ENCODE measurements at regions not wholly inside any gene's neighbourhood (a gene's known extent, or its start where the extent isn't known, plus 50 kb on each side); places are given as distances from the start of the nearest gene placed in this dataset.

GRCh38 chr9:107991581-107991980 lies 502.0 kb upstream of the KLF4 start:
- Histone ChIP-seq H3K36me3 (ENCODE audit: control insufficient read depth, insufficient read depth, low read length) (no peaks in the 10 kb centered on the region), H3K4me3 (ENCODE audit: low read depth, low read length) (no peak overlapping the region), H3K27me3 (replicated peaks; ENCODE audit: control insufficient read depth, insufficient read depth, low read length) (no peaks in the 10 kb centered on the region; the same call in 1 of the 2 replicates), H3K9me3 (no peaks in the 10 kb centered on the region), H3K4me1 (no peaks in the 10 kb centered on the region)
- no peaks in the 10 kb centered on the region for H3K9me3 Mint-ChIP-seq (ENCODE audit: unreplicated experiment)
- CTCF ChIA-PET = no interaction called here
- POLR2A ChIA-PET = no interaction called here
- no peak overlapping the region for H3K4me3 Mint-ChIP-seq (ENCODE audit: unreplicated experiment)
- no peaks in the 10 kb centered on the region for H3K36me3 Mint-ChIP-seq (ENCODE audit: insufficient read depth, unreplicated experiment)
- no peaks in the 10 kb centered on the region for H3K4me1 Mint-ChIP-seq (ENCODE audit: low read depth, unreplicated experiment)
- DNase-seq = no peak
- TF ChIP-seq CTCF (IDR thresholded peaks at IDR 0.05; ENCODE audit: insufficient read depth in 1 of 2, low read depth in 1 of 2, low read length in 1 of 2, severe bottlenecking in 1 of 2, unreplicated experiment in 1 of 2) = no peak
- BruUV-seq (replicated peaks) = no TSS peak
- intact Hi-C loops (cut with micrococcal nuclease; ENCODE audit: unreplicated experiment) = no loop called here
- H3K27me3 Mint-ChIP-seq (ENCODE audit: insufficient read depth, unreplicated experiment) = no peaks in the 10 kb centered on the region
- H3K27ac Mint-ChIP-seq (ENCODE audit: unreplicated experiment) = no peak overlapping the region

GRCh38 chr9:107989544-107989943 lies 500.0 kb upstream of the KLF4 start:
- Mint-ChIP-seq H3K27ac (ENCODE audit: unreplicated experiment) (no peak overlapping the region), H3K4me3 (ENCODE audit: unreplicated experiment) (no peak overlapping the region), H3K4me1 (ENCODE audit: low read depth, unreplicated experiment) (no peaks in the 10 kb centered on the region), H3K9me3 (ENCODE audit: unreplicated experiment) (no peaks in the 10 kb centered on the region), H3K36me3 (ENCODE audit: insufficient read depth, unreplicated experiment) (no peaks in the 10 kb centered on the region), H3K27me3 (ENCODE audit: insufficient read depth, unreplicated experiment) (no peaks in the 10 kb centered on the region)
- ChIA-PET POLR2A (no interaction called here), CTCF (no interaction called here)
- DNase-seq = no peak
- TF ChIP-seq CTCF (IDR thresholded peaks at IDR 0.05; ENCODE audit: insufficient read depth in 1 of 2, low read depth in 1 of 2, low read length in 1 of 2, severe bottlenecking in 1 of 2, unreplicated experiment in 1 of 2) = no peak
- Histone ChIP-seq H3K9me3 (no peaks in the 10 kb centered on the region), H3K27me3 (replicated peaks; ENCODE audit: control insufficient read depth, insufficient read depth, low read length) (no peaks in the 10 kb centered on the region; the same call in 1 of the 2 replicates), H3K4me1 (no peaks in the 10 kb centered on the region), H3K4me3 (ENCODE audit: low read depth, low read length) (no peak overlapping the region), H3K36me3 (ENCODE audit: control insufficient read depth, insufficient read depth, low read length) (no peaks in the 10 kb centered on the region)
- no TSS peak for BruUV-seq (replicated peaks)
- intact Hi-C loops (cut with micrococcal nuclease; ENCODE audit: unreplicated experiment) = no loop called here

- no peaks in the 10 kb centered on the region for H3K4me1 Mint-ChIP-seq (ENCODE audit: low read depth, unreplicated experiment)
- Histone ChIP-seq H3K9me3 (no peaks in the 10 kb centered on the region), H3K4me1 (no peaks in the 10 kb centered on the region), H3K4me3 (ENCODE audit: low read depth, low read length) (no peak overlapping the region), H3K36me3 (ENCODE audit: control insufficient read depth, insufficient read depth, low read length) (no peaks in the 10 kb centered on the region), H3K27me3 (replicated peaks; ENCODE audit: control insufficient read depth, insufficient read depth, low read length) (no peaks in the 10 kb centered on the region; the same call in 1 of the 2 replicates)
- no peak overlapping the region for H3K27ac Mint-ChIP-seq (ENCODE audit: unreplicated experiment)
- no peak for DNase-seq
- no peak for TF ChIP-seq CTCF (IDR thresholded peaks at IDR 0.05; ENCODE audit: insufficient read depth in 1 of 2, low read depth in 1 of 2, low read length in 1 of 2, severe bottlenecking in 1 of 2, unreplicated experiment in 1 of 2)
- no TSS peak for BruUV-seq (replicated peaks)
- no peaks in the 10 kb centered on the region for H3K36me3 Mint-ChIP-seq (ENCODE audit: insufficient read depth, unreplicated experiment)
- no peak overlapping the region for H3K4me3 Mint-ChIP-seq (ENCODE audit: unreplicated experiment)
- no peaks in the 10 kb centered on the region for H3K27me3 Mint-ChIP-seq (ENCODE audit: insufficient read depth, unreplicated experiment)
- CTCF ChIA-PET = no interaction called here
- intact Hi-C loops (cut with micrococcal nuclease; ENCODE audit: unreplicated experiment) = no loop called here
- POLR2A ChIA-PET = no interaction called here
- H3K9me3 Mint-ChIP-seq (ENCODE audit: unreplicated experiment) = no peaks in the 10 kb centered on the region
Measured at GRCh38 chr9:107989099-107989498, 499.5 kb upstream of the KLF4 start.

Measured in Caco-2 (cell line).